ENCODE measurements at regions not wholly inside any gene's neighbourhood (a gene's known extent, or its start where the extent isn't known, plus 50 kb on each side); places are given as distances from the start of the nearest gene placed in this dataset.

- DNase-seq, result no peak
Measured at GRCh38 chr15:99511866-99512661, 53.7 kb upstream of the MEF2A start.

- DNase-seq, result no peak
Measured at GRCh38 chr15:99514306-99514705, 51.5 kb upstream of the MEF2A start.

Data from activated CD8-positive, alpha-beta memory T cell treated with anti-CD3 and anti-CD28 coated beads, Interleukin-2, amount 50 U/mL, for 4 hours (primary cell).